Suprapubic skin (tissue), 3 donors: ENCODE measurements at regions not wholly inside any gene's neighbourhood (a gene's known extent, or its start where the extent isn't known, plus 50 kb on each side); places are given as distances from the start of the nearest gene placed in this dataset.

Experiments used
- CTCF ChIP-seq, 2 donors: fragments of 200-600 bp in 1 of 2; fragments of 450-650 bp in 1 of 2; sonication (generic) in 1 of 2; IDR thresholded peaks; one replicate each; pipeline ENCODE4 v1.5.1; 2016 to 2019; ENCODE audit warnings: antibody characterized with exemption in 2 of 2, mild to moderate bottlenecking in 1 of 2, moderate library complexity in 1 of 2
- EP300 ChIP-seq: sonication (generic); formaldehyde crosslinking; IDR thresholded peaks from one replicate; pipeline ENCODE4 v1.6.1; 2017; ENCODE audit warnings: antibody characterized with exemption

DNA sequence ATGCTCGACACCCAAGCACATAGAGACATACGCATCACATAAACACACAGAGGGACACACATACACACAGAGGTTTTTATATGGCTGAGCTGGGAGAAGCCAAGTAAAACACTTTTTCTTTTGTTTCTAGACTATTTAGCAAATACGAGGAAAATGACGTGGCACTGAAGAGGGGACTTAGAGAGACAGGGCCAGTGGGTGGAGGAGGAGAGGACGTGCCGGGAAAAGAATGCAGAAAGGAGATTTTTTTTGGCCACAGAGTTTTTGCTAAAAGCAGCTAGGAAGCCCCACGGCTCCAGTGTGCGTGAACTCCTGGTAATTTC, 168.5 kb upstream of the KLF7 start:
- TF ChIP-seq CTCF (IDR thresholded peaks at IDR 0.05) (no peak), EP300 (no peak)
